ENCODE measurements at regions not wholly inside any gene's neighbourhood (a gene's known extent, or its start where the extent isn't known, plus 50 kb on each side); places are given as distances from the start of the nearest gene placed in this dataset.

GRCh38 chr18:49650426-49650891 is 88.6 kb downstream of the LIPG start:
- TF ChIP-seq RARB (CRISPR knock-in tag; IDR thresholded peaks at IDR 0.05) (no peak), POU6F1 (CRISPR knock-in tag; IDR thresholded peaks at IDR 0.05; ENCODE audit: borderline replicate concordance, low read depth) (no peak), BACH2 (CRISPR knock-in tag; IDR thresholded peaks at IDR 0.05; ENCODE audit: borderline replicate concordance) (no peak), TCF4 (CRISPR knock-in tag; IDR thresholded peaks at IDR 0.05; ENCODE audit: borderline replicate concordance) (no peak)
- TF ChIP-seq, protein P1, sequence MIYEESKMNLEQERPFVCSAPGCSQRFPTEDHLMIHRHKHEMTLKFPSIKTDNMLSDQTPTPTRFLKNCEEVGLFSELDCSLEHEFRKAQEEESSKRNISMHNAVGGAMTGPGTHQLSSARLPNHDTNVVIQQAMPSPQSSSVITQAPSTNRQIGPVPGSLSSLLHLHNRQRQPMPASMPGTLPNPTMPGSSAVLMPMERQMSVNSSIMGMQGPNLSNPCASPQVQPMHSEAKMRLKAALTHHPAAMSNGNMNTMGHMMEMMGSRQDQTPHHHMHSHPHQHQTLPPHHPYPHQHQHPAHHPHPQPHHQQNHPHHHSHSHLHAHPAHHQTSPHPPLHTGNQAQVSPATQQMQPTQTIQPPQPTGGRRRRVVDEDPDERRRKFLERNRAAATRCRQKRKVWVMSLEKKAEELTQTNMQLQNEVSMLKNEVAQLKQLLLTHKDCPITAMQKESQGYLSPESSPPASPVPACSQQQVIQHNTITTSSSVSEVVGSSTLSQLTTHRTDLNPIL (CRISPR knock-in tag; IDR thresholded peaks at IDR 0.05; ENCODE audit: low read depth): no peak
- ATAC-seq: no peak; the same call in 2 of the 3 replicates

DNA sequence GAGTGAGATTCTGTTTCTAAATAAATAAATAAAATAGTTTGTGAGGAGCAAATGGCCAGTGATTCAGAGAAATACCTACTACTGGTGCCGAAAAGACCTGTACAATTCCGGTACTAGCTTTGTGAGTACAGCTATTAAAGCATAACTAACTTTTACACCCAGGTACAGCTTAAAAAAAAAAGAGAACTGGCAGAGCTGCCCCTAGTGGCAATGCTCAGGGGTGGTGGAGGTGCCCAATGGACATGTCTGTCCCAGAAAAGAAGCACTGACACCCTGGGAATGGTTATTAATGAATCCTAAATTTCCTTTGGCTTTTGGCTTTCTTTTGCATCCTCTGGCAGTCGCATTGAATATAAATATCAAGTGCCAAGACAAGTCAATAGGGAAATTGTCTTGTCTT is 87.0 kb downstream of the LIPG start:
- TF ChIP-seq ZFP30 (CRISPR knock-in tag; IDR thresholded peaks at IDR 0.05): no peak
- TF ChIP-seq RARB (CRISPR knock-in tag; IDR thresholded peaks at IDR 0.05): no peak
- no peak for TF ChIP-seq CSDC2 (CRISPR knock-in tag; IDR thresholded peaks at IDR 0.05)
- TF ChIP-seq ISL1 (CRISPR knock-in tag; IDR thresholded peaks at IDR 0.05): no peak
- no peak for TF ChIP-seq BACH2 (CRISPR knock-in tag; IDR thresholded peaks at IDR 0.05; ENCODE audit: borderline replicate concordance)
- TF ChIP-seq ZNF70 (CRISPR knock-in tag; IDR thresholded peaks at IDR 0.05): no peak
- no peak for TF ChIP-seq PATZ1 (CRISPR knock-in tag; IDR thresholded peaks at IDR 0.05; ENCODE audit: borderline replicate concordance)
- no peak for TF ChIP-seq GLIS3 (CRISPR knock-in tag; IDR thresholded peaks at IDR 0.05)
- TF ChIP-seq POU6F1 (CRISPR knock-in tag; IDR thresholded peaks at IDR 0.05; ENCODE audit: borderline replicate concordance, low read depth): no peak
- ATAC-seq: no peak

Measured in SK-N-SH treated with all-trans-retinoic acid at 6 μM for 48 hours (cell line).